Eye (tissue), 1 donor: ENCODE measurements at regions not wholly inside any gene's neighbourhood (a gene's known extent, or its start where the extent isn't known, plus 50 kb on each side); places are given as distances from the start of the nearest gene placed in this dataset.

ENCODE experiments used
- DNase-seq: peaks from one replicate; pipeline ENCODE4 v3.0.0-alpha.2; 2015

DNA sequence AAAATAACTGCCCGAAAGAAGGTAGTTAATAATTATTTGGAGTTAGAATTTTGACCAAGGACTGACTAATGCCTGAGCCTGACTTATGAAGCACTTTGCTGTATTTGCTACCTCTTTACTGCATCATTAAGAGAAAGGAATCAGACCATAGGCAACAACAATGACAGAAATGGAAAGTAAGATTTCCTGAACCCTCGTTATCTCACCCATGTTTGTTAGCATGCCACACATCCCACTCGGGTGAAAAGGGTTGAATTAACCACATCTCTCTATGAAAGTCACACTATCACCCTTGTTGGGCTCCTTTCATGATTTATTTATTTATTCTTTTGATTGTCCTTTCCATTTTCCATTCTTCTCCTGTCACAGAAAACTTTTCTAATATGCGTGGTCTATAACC, 59.6 kb downstream of the OLIG3 start:
- DNase-seq: no peak

DNA sequence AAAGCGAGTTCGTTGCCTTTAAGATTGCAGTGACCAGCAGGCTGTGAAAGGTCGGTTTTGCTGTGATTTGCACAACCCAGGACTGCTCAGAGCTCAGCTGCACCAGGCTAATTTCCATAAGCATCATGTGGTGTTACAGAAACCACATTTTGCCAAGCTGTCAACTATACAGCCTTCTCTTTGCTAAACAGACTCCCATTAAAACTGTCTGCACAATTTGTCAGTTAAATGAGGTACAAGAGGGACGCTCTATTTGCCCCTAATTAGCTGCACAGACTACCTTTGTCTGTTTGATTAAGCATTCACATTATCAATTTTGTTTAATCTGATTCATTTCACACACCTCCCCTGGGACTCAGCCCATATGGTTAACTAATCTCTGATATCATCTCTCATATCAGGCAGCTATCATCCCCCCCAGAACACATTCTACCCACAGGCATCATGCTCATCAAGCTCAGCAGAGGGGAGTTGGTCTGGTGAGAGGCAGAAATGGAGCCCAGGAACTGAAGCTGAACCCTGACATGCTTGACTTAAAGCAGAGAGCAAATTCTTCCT, 62.1 kb downstream of the OLIG3 start:
- DNase-seq: peak; percentile 68

DNA sequence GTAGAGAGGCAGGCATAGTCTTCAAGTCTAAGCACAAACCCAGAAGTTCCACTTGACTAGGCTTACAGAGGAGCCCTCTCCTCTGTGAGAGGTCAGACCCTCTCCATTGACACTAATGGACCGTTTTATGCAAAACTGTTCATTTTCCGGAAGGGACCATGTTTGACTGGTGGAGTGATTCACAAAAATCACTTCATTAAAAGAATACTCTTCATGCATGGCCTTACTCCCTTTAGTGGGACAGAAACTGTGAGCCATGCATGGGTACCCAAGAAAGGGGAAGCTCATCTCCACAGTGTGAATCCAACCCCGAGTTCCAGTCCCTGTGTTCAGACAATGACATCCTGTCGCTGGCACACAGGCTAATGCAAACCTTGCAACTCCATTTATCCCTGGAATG, 63.2 kb downstream of the OLIG3 start:
- DNase-seq: no peak

DNA sequence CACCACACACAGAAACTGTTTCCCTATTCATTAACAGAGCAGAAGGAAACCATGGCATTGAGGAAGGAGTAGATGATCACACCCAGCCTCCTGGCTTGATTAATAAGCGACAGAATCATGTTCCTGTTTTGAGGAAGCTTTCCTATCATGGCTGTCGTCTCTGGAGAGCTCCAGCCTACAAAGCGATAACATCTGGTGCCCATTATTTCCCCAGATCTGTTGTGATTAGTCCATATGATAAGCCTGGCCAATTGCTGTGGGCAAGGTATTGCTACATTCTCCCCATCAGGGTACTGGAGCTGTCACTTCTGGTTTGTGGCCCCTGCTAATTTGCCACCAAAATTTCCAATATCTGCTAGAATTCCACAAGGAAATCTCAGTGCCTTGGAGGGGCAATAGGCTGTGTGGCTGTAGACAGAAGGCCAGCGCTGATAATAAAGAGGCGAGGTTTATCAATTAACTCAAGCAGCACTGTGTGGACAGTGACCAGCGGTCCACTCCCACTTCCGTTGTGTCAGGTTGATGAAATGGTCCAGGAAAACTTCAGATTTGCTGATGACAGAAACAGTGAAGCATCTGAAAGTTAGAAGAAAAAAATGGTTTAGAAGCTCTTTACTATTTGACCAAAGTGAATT, 66.4 kb downstream of the OLIG3 start:
- DNase-seq: peak; percentile 28

DNA sequence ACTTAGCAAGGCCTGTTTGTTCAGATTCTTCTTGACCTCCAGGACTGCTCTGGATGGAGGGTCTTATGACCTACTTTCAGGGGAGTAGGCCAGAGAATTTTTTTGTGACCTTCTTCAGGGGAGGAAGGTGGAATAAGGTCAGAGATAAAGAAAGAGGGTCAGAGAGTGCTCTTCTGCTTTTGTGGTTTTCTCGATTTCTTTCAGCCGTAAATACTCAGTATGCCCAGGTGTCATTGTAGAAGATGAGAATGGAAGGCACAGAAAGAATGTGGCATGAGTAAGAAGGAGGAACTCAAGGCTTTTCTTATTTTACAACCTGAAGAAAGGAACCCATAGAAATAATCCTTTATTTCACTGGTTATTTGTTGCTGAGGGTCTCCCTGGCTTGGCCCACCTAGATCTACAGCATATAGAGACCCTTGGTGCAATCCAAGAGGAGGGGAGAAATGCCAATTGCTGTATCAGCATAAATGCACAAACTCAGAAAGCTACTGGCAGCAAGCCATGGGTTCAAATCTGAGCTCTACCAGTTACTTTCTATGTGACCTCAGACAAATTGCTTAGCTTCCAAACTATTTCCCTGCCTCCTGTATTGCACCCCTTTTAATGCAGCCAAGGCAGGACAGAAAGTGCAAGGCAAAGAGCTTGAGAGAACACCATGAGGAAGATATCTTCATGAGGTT, 68.0 kb downstream of the OLIG3 start:
- no peak for DNase-seq

DNA sequence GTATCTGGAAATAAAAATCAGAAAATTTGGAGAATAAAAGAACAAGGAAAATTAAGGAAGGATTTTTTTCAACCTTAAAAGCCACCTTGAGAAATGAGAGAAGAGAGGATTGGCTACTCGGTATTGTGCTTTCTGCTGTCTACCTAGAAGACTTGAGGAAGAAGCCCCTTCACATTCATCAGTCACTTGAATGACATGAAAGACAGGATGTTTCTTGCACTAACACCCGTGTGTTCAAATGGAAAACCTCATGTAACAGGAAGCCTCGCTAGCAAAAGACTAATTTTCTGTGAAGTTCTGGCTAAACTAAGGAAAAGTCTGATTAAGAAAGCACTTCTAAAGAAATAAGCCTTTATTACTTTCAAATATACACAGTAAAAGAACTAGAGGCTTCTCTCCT, 69.9 kb downstream of the OLIG3 start:
- DNase-seq: no peak

DNA sequence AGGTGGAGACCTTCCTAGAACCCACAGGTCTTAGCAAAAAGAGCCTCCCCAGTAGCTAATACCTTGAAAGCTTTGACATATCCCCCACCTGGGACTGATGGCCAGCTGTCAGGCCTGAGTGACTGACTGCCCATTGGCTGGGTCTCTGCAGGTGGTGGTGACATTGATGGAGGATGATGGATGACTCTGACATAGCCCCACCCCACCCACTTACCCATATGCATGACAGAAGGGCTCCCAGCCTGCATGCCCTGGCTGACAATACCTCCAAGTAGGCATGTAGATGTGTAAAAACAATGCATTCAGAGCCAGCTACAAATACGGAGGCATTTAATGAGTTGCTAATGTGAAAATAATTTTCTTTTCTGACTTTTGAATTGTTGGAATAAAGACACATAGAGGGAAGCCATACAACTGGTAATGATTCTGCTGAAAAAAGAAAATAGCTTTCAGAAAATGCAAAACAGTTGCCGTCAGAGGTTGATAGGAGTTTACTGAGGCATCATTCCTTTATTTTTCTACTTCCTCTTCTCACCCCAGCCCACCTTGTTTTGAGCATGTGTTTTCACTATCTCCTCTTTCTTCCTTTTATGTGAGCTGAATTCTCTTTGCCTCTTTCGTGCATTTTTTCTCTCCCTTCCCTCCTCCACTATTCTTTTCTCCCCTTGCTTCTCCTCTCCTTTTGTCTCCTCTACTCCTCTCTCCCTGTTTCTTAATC, 70.6 kb downstream of the OLIG3 start:
- no peak for DNase-seq

DNA sequence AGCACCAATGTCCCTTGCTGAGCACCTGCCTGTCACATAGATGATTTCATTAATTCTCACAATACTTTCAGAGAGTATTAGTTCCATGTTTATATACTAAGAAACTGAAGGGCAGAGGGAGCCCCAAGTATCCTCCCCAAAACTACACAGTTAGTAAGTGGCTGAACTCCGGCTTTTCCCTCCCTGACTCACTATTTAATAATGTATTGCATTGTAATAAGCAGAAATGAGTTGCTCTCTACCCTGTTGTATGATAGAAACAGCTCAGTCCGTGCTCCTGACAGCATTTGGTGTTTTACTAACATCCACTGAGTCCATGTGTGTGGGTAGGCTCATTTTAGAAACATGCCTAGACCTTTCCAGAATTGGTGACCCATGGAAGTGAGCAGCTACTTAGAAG, 76.8 kb downstream of the OLIG3 start:
- DNase-seq: no peak

DNA sequence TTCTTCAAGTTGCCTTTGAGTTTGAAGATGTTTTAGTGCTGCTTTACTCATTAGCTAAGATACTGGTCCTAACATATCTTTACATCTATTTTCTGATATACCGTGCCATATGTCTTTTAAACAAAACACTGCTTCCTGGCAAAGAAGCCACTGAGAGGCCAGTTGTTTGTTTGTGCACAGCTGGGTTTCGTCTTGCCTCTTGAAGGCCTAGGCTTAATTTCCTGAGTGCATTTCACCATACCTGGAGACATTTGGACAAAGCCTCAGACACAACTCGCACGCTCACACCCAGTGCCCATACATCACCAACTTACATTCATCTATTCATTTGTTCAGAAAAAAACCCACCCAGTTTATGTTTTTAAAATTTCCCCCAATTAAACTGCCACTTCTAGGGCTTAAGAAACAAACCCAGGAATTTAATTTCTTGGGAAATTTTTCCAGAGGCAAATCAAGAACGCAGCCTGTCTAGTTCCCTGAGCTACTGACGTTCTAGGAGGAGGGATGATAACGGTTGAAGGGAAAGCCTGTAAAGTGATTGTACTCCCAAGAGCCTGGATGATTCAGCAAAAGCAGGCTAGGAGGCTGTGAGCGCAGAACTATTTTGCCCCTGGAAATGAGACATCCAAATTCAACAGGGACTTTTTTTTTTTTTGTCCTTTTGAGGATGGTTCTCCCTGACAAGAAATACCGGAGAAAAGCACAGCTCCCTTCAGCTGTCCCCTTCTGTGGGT, 77.7 kb downstream of the OLIG3 start:
- DNase-seq: peak; percentile 31

DNA sequence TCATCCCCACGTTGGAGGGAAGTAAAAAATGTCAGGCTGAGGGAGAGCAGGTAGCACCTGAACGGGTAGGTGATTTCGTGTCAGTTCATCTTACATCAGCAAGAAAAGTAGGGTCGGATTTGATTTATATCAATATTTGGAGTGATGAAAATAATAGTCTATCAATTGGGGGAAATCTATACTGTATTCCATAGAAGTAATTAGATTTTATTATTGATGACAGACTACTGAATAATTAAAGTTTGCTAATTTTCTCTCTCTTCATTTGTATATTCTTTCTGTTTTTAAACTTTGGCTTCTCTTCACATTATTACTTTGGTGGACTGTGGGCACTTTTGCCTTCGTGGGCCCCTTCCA, 78.4 kb downstream of the OLIG3 start:
- DNase-seq: no peak

DNA sequence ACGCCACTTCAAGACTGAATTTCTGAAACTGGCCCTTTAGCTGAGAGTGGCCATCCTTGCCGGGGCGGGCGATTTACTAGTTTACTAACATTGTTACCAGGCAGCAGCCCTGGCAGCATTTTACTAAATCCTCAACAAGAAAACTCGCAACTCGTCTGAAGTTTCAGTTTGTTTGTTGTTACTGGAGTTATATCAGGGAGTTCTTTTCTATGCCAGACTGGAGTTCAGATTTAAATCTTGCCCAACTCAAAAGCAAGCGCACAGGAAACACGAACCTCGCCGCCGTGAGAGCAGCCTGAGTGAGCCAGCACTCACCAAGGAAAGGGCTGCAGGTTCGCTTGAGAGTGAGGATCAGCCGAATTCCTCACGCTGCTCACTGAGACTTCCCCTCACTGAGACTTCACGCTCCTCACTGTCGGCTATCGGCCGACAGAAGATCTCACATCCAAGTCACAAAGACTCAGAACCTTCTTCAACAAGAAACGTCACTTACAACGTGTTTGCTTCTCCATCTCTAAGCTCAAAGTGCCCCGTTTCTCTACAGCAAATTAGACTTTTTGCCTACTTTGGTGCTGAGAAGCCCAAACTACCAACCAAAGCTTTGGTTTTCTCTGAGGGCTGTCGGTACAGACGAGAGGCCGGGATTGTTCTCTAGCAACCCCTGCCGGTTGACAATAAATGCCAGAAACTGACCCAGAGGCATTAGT, 78.9 kb downstream of the OLIG3 start:
- peak; percentile 84 for DNase-seq

DNA sequence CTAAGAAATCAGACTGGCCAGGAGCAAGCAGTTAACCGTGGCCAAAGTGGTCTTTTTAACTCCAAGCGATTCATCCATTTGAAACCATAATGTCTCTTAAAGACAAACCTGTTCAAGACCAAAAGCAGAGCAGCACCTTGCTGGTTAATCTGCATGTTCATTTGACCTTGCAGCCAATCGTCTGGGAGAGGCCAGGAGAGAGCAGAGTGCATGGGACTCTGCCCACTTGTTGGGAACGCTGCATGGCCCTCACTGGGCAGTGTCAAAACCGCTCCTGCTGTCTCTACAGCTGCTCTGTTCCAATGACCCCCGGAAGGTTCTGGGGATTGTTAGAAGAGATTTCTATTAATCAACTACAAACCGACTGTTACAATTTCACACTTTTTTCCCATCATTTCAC, 79.6 kb downstream of the OLIG3 start:
- peak; percentile 32 for DNase-seq

DNA sequence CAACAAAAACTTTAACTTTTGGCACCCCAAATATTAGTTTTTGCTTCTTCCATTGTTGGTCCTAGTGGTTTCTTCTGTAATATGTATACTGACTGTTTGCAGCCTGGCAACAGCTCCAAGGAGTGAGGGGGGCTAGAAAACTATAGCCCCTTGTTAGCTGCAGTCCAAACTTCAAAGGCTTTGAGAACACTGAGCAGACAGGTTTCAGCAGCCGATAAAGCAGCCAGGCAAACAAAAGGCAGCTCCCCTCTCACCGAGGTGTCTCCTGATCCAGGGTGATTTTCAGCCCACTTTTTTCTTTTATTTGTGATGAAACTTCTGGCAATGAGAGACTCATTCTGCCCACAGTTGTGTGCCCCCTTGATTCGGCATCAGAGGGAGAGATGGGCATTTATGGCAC, 80.7 kb downstream of the OLIG3 start:
- no peak for DNase-seq

DNA sequence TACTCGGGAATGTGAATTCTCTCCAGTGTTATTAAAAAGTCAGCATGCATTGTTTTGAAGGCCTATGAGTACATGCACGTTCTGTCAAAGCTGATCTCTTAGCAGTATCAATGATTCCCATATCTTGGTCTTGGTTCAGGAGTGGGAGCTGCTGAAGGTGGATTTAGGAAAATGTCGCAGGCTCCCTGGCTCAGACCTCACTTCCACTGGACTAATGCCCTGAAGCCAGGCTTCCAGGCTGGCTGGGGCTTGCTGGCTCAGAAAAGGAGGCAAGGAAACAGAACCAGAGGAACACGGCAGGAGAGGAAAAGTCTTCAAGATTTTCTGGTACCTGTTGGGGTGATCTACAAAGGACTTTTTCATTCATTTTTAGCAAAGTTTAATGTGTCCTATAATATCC, 81.6 kb downstream of the OLIG3 start:
- DNase-seq: no peak

DNA sequence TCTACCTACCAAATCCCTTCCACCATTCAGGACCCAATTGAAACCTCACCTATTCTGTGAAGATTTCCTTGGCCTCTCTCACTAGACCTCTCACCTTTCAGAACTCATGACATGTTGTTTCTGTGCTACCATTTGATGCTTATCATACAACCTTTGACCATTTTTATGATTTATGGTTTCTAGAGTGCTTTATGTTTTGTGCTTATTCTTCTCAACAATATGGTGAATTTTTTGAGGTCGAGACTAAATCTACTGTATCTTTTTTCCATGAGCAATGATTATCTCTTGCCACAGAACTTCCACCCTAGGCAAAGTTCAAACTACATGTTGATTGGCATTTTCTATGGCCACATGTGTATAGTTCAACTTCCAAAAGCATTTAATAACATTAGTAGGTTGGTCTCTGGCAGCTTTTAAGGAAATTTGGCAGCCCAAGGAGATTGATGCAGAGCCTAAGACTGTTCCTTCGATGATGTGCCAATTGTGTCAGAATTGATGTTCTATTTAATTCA, 84.9 kb downstream of the OLIG3 start:
- no peak for DNase-seq

DNA sequence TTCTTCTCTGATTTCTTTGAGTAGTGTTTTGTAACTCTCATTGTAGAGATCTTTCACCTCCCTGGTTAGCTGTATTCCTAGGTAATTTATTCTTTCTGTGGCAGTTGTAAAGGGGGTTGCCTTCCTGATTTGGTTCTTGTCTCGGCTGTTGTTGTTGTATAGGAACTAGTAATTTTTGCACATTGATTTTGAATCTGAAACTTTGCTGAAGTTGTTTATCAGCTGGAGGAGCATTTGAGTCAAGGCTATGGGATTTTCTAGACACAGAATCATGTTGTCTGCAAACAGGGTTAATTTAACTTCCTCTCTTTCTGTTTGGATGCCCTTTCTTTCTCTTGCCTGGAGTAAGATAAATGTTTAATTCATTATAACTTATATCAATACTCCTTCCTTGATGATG, 86.4 kb downstream of the OLIG3 start:
- DNase-seq: no peak

DNA sequence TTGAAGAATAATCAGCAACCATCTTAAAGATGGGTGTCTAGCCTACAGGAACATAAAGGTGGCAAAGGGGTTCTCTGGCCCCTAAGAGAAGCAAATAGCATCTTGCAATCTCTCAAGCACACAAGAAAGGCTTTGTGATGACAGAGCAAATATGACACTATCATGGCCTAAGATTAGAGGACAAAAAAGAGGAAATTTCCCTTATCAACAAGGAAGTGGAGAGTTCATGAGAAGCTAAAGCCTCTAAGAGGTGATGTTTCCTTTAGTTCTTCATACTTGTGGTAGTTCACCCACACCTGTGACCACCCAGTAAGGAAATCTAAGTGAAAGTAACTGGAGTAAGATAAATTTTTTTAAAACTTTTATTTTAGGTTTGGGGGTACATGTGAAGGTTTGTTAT, 88.4 kb downstream of the OLIG3 start:
- no peak for DNase-seq

DNA sequence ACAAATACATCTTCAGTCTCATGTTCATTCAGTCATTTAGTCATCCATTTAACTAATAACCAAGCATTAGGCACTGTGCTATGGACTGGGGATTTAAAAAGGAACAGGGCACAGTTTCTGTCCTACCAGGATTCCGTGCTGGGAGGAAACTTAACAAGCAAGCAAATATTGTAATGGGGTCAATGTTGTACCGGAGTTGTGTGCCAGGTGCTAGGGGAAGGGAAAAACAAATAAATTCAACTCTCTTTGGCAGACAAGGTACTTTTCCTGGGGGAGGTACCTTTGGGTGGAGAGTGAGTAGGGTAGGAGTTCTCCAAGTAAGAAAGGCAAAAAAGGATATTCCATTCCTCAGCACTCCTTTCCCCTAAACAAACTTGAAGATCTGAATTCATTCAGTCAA, 90.3 kb downstream of the OLIG3 start:
- DNase-seq: no peak

DNA sequence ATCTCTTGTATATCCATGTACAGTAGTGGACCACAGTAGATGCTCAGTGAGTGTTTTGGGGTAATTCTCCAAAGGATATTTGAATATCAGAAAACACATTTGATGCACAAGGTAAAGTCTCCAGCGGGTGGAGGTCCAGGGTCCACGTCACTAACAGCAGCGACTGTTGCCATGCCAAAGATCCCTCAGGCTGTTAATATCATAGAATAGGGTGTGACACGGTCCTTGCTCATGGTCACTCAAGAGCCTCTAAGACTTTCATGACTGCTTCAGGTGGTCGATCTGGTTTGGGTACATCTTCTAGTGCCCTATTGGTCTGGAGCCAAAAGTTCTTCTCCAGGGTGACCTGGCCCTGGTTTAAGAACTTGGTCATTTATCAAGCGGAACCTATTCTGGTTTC, 90.8 kb downstream of the OLIG3 start:
- DNase-seq: no peak

DNA sequence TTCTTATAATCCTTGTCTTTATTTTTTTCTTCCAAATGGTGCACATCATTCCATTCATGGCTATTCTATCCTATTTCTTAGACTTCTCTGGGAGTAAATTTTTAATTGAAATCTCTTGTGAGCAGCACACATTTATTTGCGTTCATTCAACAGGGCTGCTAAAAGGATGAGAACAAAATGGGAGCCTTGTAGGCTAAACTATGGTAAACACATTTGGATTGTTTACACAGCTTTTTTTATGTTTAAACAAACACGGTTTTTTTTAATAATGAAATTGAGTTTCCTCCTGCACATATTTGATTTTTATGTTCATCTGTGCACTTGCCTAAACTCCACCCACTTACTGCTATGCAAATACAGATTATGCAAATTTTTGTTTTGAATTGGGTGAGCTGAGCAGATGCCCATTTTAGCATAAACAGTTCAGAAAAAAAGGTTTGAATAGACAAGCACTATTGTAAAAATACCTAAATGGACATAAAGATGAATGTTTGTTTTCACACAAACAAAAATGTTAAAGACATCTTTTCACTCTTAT, 92.0 kb downstream of the OLIG3 start:
- DNase-seq: no peak

DNA sequence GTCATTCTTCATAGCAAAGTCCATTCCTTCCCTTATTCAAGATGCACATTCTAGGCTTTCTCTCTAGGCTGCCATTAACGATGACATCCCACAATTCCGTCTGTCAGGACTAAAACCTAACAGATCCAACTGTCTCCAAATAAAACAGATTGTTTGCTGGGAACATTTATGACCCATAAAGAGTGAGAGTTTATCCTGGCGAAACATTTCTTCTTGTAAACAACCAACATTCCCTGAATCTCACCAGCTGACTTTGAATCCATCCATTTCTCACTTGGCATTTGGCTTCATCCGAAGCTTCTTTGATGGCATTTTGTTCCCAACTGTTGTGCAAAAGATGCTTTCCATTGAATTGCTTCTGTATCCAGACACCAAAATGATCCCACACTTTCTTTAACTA, 93.1 kb downstream of the OLIG3 start:
- DNase-seq: no peak

DNA sequence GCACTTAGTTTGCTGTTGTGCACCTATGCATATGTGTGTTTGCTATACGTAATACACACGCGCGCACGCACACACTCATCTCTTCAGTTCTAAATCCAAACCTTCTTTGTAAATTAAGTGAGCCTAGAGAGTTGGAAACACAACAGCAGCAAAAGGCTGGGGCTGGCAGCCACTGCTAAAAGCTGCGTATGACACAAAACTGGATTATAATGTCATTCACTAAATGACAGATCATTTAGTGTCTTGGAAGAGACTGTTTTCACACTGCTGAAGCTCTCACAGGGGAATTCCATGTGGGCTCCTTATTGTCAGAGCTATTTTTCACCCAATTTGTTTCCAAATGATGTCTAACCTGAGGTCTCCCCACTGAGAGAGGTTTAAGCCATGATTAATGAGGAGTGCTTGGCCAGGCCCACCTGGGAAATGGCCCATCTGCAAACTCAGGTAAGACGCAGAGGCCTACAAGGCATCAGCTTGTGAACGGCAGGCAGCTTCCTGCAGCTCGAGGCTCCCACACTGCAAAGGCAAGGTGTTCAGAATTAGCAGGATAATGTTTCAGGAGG, 94.2 kb downstream of the OLIG3 start:
- no peak for DNase-seq
